ENCODE measurements at regions not wholly inside any gene's neighbourhood (a gene's known extent, or its start where the extent isn't known, plus 50 kb on each side); places are given as distances from the start of the nearest gene placed in this dataset.

DNA sequence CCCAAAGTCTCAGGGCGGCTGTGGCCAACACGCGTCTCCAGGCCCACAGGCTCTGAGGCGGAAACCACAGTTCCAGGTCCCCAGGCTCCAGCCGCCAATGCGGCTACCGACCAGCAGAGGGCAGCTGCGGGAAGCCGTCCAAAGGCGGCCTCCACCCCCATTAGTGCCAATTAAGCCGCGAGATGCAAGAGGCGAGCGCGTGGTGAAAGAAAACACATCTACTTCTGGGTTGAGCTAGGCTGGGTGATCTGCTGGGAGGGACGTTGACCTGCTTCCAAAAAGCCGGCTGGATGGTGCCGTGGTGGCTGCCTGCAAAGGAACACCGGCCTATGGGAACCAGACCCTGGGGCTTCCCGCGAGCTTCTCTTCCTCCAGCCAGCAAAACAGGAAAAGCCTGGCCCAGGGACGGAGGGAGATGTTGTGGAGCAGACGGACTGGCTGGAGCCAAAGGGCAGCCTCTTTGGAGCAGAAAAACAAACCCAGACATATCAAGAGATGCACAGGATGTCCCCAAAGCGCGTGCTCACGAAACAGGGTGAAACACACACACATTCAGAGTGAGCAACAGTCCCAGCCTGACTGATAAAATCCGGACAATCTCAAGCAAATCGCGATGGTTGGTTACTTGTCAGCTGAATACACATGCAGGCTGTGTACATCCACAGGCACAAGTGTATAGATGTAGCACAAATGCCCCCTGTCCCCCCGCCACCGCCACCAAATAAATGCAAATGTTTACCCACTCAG is 187.1 kb upstream of the BRINP1 start:
- Histone ChIP-seq H2AFZ (ENCODE audit: low read length) (0 out of 2 replicates have a peak overlapping the region, but pooled peaks have one; percentile 74), H4K20me1 (ENCODE audit: insufficient read depth, low read length) (no peaks in the 10 kb centered on the region), H3K4me1 (ENCODE audit: insufficient read depth, low read length, severe bottlenecking) (peaks cover 4% of the 10 kb centered on the region), H3K4me2 (ENCODE audit: low read length) (peak overlapping the region; percentile 43; the same call in 1 of the 2 replicates), H3K36me3 (ENCODE audit: insufficient read depth, low read length) (no peaks in the 10 kb centered on the region), H3F3A (ENCODE audit: insufficient read depth, low read length) (no peaks in the 10 kb centered on the region), H3K9me2 (ENCODE audit: low read depth, low read length) (no peaks in the 10 kb centered on the region), H3K9me3 (ENCODE audit: low read length) (no peaks in the 10 kb centered on the region), H3K4me3 (ENCODE audit: low read depth, low read length, poor library complexity, severe bottlenecking) (peak overlapping the region; percentile 32), H3K9ac (ENCODE audit: low read length) (no peak overlapping the region), H3K27ac (ENCODE audit: low read depth, low read length, poor library complexity, severe bottlenecking) (no peak overlapping the region), H3K27me3 (ENCODE audit: insufficient read depth, low read length) (no peaks in the 10 kb centered on the region), H3K79me2 (ENCODE audit: insufficient read depth, low read length) (no peaks in the 10 kb centered on the region)
- no peak for TF ChIP-seq EZH2 (IDR thresholded peaks at IDR 0.05; ENCODE audit: borderline replicate concordance, low read length)
- TF ChIP-seq, protein P1, sequence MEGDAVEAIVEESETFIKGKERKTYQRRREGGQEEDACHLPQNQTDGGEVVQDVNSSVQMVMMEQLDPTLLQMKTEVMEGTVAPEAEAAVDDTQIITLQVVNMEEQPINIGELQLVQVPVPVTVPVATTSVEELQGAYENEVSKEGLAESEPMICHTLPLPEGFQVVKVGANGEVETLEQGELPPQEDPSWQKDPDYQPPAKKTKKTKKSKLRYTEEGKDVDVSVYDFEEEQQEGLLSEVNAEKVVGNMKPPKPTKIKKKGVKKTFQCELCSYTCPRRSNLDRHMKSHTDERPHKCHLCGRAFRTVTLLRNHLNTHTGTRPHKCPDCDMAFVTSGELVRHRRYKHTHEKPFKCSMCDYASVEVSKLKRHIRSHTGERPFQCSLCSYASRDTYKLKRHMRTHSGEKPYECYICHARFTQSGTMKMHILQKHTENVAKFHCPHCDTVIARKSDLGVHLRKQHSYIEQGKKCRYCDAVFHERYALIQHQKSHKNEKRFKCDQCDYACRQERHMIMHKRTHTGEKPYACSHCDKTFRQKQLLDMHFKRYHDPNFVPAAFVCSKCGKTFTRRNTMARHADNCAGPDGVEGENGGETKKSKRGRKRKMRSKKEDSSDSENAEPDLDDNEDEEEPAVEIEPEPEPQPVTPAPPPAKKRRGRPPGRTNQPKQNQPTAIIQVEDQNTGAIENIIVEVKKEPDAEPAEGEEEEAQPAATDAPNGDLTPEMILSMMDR (IDR thresholded peaks at IDR 0.05; ENCODE audit: low read length): peak; percentile 90

DNA sequence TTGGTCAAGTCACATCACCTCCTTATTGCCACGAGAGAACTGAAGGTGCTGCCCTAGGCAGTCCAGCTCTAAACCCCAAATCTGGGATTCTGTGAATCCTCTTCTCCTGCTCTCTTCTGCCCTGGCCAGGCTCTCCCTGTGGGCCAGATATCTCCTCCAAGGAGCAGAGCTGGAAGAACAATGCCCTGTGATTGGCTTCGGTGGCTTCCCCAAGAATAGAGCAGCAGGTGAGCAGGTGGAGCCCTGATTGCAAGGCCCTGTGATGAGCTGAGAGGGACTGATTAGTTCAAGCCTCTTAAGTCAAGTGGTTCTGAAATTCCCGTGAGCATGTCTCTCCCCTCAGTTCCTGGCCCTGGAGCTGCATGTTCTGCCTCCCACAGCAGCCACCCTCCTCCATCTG is 175.3 kb upstream of the BRINP1 start:
- Histone ChIP-seq H3K27me3 (ENCODE audit: insufficient read depth, low read length) (no peaks in the 10 kb centered on the region), H3K27ac (ENCODE audit: low read depth, low read length, poor library complexity, severe bottlenecking) (no peak overlapping the region), H3K4me3 (ENCODE audit: low read depth, low read length, poor library complexity, severe bottlenecking) (no peak overlapping the region), H3K36me3 (ENCODE audit: insufficient read depth, low read length) (no peaks in the 10 kb centered on the region), H2AFZ (ENCODE audit: low read length) (no peak overlapping the region), H3K4me2 (ENCODE audit: low read length) (no peak overlapping the region), H3F3A (ENCODE audit: insufficient read depth, low read length) (no peaks in the 10 kb centered on the region), H3K9me2 (ENCODE audit: low read depth, low read length) (no peaks in the 10 kb centered on the region), H4K20me1 (ENCODE audit: insufficient read depth, low read length) (no peaks in the 10 kb centered on the region), H3K4me1 (ENCODE audit: insufficient read depth, low read length, severe bottlenecking) (no peaks in the 10 kb centered on the region), H3K9ac (ENCODE audit: low read length) (no peak overlapping the region), H3K79me2 (ENCODE audit: insufficient read depth, low read length) (no peaks in the 10 kb centered on the region), H3K9me3 (ENCODE audit: low read length) (no peaks in the 10 kb centered on the region)
- TF ChIP-seq, protein P1 (IDR thresholded peaks at IDR 0.05; ENCODE audit: low read length): no peak
- TF ChIP-seq EZH2 (IDR thresholded peaks at IDR 0.05; ENCODE audit: borderline replicate concordance, low read length): no peak

DNA sequence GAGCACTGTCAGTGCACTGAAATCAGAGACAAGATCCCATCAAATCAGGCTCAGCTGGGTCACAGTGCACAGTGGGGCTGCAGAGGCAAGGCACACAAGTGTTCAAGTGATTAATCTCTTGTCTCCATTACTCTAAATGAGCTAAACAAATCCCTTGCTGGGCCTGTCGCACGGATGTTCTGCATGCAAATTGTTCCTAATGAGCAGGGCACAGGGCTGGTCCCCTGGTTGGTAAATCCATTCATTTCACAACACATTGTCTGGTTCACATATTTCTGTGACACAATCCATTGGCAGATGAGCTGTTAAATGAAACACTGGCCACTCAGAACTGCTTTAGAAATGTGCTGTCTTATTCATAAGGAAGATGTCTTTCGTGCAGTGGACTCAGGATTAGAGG is 167.9 kb upstream of the BRINP1 start:
- TF ChIP-seq, protein P1 (IDR thresholded peaks at IDR 0.05; ENCODE audit: low read length): no peak
- TF ChIP-seq EZH2 (IDR thresholded peaks at IDR 0.05; ENCODE audit: borderline replicate concordance, low read length): no peak
- Histone ChIP-seq H2AFZ (ENCODE audit: low read length) (no peak overlapping the region), H3K4me1 (ENCODE audit: insufficient read depth, low read length, severe bottlenecking) (no peaks in the 10 kb centered on the region), H4K20me1 (ENCODE audit: insufficient read depth, low read length) (no peaks in the 10 kb centered on the region), H3K9me2 (ENCODE audit: low read depth, low read length) (no peaks in the 10 kb centered on the region), H3K27me3 (ENCODE audit: insufficient read depth, low read length) (no peaks in the 10 kb centered on the region), H3K9me3 (ENCODE audit: low read length) (no peaks in the 10 kb centered on the region), H3K36me3 (ENCODE audit: insufficient read depth, low read length) (no peaks in the 10 kb centered on the region), H3F3A (ENCODE audit: insufficient read depth, low read length) (no peaks in the 10 kb centered on the region), H3K27ac (ENCODE audit: low read depth, low read length, poor library complexity, severe bottlenecking) (no peak overlapping the region), H3K4me3 (ENCODE audit: low read depth, low read length, poor library complexity, severe bottlenecking) (no peak overlapping the region), H3K4me2 (ENCODE audit: low read length) (no peak overlapping the region), H3K9ac (ENCODE audit: low read length) (no peak overlapping the region), H3K79me2 (ENCODE audit: insufficient read depth, low read length) (no peaks in the 10 kb centered on the region)

All from OCI-LY1 (cell line).